OCI-M2 (cell line): ENCODE measurements at regions not wholly inside any gene's neighbourhood (a gene's known extent, or its start where the extent isn't known, plus 50 kb on each side); places are given as distances from the start of the nearest gene placed in this dataset.
A peak's percentile ranks its signal among the peaks of the same experiment; 100 is the strongest.

Source experiments
- DNase-seq: peaks from one replicate; lab custom pipeline; 2025; ENCODE audit not compliant: unreplicated experiment; lab: John Stamatoyannopoulos, UW

- DNase-seq, result no peak
Measured at GRCh38 chr11:26225646-26226045, 106.3 kb upstream of the ANO3 start.

DNA sequence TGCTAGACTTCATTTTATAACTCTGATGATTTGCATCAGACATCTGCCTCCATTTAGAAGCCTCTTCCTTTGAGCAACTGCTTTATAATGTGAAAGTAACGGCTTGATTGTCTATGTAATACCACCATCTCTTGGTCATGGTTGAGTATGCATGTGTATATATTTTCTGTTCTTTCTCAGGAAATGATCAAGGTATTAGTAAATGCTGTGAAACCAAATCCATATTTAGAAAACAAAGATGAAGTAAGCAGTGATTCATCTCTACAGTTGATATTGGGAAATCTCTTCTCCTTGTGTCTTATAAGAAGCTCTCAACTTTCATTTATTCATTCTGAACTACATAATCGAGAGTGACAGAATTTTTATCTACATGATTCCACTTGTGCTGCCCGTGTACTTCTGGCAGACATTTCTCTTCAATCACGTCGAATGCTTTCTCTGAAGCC, 104.6 kb upstream of the ANO3 start:
- no peak for DNase-seq

- no peak for DNase-seq
Measured at GRCh38 chr11:26227883-26228502, 103.9 kb upstream of the ANO3 start.

DNA sequence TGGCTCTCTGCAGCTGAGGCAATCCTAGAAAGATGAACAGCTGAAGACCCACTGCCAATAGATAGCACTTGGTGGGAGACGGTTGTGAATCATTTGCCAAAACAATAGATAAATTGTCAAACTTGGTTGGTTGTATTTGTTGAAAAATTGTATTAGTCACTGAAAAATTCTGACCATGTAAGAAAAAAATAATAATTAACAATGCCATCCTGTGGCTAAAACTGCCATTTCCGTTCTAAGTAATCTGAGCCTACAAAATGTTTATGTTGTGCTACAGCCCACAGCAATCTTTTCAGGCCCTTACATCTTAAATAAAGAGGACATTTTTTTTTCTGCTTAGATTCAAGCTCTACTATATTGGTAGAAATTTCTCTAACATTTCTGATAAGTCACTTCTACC, 103.2 kb upstream of the ANO3 start:
- no peak for DNase-seq

GRCh38 chr11:26229257-26229656, 102.7 kb upstream of the ANO3 start:
- no peak for DNase-seq

DNA sequence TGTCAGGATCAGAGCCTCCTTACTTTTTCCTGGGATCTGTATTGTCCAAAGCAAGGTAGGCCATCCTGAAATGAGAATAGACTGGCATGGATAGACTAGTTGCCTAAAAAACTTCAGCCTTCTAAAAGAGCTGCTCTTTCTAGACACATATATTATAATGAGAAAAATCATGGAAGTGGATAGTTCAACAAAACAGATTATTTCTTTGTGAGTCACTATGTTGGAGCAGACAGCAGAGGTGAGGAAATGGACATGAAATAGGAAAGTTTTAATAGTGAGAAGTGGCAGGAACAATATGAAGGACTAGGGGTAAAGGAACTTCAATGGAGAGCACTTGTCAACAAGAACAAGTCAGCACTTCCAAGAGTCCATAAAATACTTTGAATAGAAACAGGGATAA, 101.9 kb upstream of the ANO3 start:
- DNase-seq, result no peak

- no peak for DNase-seq
Measured at GRCh38 chr11:26231252-26231661, 100.7 kb upstream of the ANO3 start.

DNA sequence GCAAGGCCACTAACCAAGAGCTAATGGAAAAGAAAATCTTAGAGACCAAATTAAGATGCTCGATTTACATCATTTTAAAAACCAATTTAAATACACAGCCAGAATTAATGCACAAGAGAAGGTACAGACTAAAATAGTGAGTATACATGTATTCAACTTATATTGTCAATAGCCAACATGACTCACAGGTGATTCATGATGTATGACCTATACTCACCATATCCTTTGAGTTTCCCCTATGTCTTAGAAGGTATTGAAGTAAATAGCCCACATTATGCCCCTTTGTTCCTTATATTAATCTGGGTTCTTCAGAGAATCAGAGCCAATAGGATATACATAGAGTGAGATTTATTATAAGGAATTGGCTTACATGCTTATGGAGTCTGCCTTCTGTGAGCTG, 97.5 kb upstream of the ANO3 start:
- no peak for DNase-seq

GRCh38 chr11:26243426-26243825, 88.5 kb upstream of the ANO3 start:
- no peak for DNase-seq

DNA sequence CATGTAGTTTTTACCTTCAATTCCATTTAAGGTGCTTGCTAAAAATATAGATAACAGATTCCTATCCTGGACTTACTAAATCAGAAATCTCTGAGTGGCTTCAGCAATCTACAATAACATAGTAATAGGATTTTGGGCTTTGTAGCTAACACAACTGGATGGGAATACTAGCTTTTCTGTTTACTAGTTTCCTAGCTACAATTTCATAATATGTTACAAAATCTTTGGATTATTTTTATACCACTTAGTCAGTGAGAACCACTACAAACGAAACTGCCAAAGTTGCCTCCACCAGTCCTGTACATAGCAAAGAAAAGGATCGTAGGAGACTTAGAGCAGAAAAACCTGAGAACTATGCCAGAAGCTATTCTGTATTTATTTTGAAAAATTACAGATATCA, 87.7 kb upstream of the ANO3 start:
- DNase-seq, result no peak

GRCh38 chr11:26245046-26245445, 86.9 kb upstream of the ANO3 start:
- no peak for DNase-seq

DNA sequence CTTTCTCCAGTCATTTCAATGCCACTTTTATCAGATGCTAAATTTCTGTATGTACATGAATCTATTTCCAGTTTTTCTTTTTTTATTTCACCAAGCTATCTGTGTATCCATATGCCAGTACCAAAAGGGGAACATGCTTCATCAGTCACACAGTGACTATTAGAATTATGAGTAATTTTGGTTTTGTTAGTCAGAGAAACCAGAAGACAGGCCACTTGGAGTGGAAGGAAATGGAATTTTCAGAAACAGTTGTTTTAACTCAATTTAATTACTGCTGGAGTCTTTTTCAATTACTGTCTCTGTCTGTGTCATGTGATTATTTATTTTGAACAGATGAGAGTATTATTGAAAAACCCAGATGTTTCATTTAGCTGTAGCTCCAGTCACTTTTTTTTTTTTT, 84.6 kb upstream of the ANO3 start:
- DNase-seq, result no peak

DNA sequence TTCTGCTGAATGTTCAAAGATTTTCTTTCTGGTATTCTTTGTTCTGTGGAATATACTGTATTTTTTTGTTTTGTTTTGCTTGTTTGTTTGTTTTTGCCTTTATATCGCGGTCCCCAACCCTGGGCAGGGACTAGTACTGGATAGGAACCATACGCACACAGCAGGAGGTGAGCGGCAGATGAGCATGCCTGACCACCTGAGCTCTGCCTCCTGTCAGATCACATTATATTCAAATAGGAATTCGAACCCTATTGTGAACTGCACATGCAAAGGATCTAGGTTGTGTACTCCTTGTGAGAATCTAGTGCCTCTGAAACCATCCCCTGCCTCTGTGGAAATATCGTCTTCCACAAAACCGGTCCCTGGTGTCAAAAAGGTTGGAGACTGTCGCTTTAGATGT, 83.3 kb upstream of the ANO3 start:
- DNase-seq, result no peak

DNA sequence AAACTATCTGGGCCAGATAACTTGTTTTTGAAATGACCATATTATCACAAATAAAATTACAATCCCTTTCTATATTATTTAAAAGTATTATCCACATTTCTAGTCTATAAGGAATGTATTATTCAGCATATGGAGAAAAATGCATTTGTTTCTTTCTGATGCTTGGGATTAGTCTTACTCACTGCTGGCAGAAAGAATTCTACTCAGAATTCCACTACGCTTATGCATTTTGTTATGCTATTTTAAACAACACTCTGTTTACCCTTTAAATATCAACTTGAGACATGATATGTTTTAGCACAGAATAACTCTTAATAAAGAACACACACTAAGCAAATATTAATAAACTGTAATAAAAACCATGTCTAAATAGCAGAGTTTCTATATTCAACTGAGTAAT, 77.6 kb upstream of the ANO3 start:
- DNase-seq, result no peak

DNA sequence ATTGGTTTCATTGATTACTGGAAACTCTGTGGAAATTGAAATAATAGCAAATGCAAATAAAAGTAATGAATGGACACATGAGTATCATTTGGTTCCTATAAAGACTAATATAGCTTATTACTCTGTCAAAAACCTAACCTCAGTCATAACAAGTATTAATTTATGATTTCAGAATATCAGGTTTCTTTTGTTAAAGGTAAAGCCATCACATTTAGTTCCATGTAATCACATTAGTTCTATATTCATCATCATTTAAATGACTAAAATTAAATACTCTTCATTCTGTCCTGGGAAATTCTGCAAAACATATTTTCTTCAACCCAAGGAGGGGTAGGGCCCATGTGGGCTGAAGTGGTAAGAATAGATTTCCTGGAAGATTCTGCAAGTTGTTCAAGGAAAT, 68.2 kb upstream of the ANO3 start:
- no peak for DNase-seq

DNA sequence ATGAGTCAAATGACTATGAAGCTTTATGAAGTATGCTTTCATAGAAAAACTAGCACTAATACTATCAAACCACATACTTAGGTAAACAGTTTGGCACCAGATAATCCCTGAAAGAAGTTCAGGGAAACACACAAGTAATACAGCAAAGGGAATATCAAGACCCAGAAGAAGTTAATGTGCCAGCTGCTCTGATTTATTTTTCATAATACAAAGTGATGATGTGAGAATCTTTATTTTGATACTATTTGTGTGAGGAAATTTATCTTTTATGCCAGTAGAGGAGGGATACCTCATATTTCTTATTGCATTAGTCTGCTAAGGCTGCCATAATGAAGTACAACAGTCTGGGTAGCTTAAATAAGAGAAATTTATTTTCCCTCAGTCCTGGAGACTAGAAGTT, 67.7 kb upstream of the ANO3 start:
- no peak for DNase-seq

GRCh38 chr11:26268980-26269660, 62.8 kb upstream of the ANO3 start:
- no peak for DNase-seq

DNA sequence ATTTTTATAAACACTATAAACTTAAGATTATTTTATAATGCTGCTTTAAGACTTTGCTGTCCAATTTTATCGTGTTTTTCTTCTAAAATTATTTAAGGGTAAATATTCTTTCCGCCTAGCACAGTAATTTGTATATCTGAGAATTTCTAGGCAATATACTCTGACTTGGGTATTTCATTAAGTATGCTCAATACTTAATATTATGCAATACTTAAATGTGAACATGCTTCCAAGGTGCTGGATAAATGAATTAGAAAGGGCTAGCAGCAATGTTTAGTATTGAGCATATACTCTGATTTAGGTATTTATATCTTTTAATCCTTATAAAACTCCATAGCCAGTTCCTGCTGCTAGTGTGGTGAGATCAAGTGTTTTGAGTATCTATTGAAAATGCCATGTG, 60.3 kb upstream of the ANO3 start:
- DNase-seq, result no peak

- peak; percentile 15 for DNase-seq
Measured at GRCh38 chr11:26276798-26277424, 55.0 kb upstream of the ANO3 start.

DNA sequence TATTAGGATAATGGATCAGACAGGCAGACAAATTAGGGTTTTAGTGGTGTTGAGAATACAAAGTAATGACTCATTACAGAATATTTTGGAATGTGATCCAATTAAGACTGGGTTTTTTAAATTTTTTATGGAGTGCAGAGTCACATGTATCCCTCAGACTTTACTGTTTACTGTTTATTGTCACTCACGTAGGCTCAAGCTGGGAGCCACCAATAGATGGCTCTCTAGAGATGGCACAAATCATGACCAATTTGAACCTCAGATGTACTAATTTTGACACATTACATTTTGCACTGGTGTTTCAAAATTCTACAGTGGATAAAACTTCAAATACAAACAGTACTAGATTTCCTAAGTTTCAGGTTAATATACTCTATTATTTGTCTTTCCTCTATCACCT, 53.6 kb upstream of the ANO3 start:
- DNase-seq, result no peak
